NCI-H187 (cell line): ENCODE measurements at regions not wholly inside any gene's neighbourhood (a gene's known extent, or its start where the extent isn't known, plus 50 kb on each side); places are given as distances from the start of the nearest gene placed in this dataset.
"Not testable (repeated sequence)": the region's sequence is repeated elsewhere in the genome, so short reads cannot be mapped to it uniquely, and the experiment has no call there.

Source experiments
- DNase-seq, 2 experiments: peaks; one replicate each; lab custom pipeline; 2025; lab: John Stamatoyannopoulos, UW

- no peak for DNase-seq
Measured at GRCh38 chr4:12692815-12693214, 791.3 kb downstream of the RAB28 start.

GRCh38 chr4:12691168-12691567 is 793.0 kb downstream of the RAB28 start:
- no peak for DNase-seq

- no peak for DNase-seq
Measured at GRCh38 chr4:12689457-12689856, 794.7 kb downstream of the RAB28 start.

DNA sequence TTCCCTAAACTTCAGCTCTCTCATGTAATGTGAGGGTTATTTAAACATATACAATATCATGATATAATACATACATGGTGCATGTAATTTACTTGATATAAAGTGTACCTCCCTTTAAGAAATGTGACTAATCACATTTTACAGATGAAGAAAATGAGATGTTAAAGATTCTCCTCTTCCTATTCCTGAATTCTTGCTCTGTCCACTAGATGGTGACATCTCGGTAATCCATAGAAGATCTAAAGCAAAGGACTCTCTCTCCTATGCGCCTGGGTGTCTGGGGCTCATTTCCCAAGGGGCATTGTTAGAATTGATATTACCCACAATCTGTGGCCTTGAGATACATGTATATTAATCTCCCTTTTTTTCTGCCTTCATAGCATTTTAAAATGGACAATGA is 804.9 kb downstream of the RAB28 start:
- no peak for DNase-seq

GRCh38 chr4:12674184-12674583 is 810.0 kb downstream of the RAB28 start:
- no peak for DNase-seq

- DNase-seq: no peak
Measured at GRCh38 chr4:12672303-12672702, 811.8 kb downstream of the RAB28 start.

DNA sequence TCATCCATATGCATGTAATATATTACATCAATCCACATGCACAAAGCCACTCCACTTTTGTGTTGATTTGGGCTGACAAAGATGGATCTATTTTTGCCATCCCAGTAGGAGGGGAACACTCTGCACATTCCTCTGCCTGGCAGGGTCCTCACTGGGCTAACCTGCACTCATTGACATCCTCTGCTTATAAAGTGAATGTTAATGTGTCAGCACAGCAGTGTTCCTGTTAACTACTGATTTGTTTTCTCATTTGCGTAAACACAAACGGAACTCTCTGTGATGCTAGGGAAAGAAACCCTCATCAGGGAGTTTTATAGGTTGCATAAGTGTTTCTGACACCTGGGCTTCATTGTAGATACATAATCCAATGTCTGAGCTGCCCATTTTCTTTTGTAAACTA is 826.0 kb downstream of the RAB28 start:
- DNase-seq: no peak

DNA sequence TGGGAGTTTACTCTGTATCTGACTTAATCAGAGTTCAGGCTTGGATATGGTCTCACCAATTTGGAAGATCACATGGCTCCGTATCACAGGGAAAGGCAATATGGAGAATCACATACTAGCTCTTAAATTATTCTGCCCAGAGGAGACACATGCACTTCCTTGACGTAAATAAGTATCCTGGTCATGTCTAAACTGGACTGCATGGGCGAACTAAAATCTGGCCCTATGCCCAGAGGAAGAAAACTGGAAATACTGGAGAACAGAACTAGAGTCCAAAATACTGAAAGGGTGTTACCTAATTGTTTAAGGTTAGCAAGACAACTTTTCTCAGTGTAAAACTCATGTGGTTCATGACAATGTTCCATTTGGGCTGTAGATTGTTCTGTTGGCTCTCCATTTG is 832.3 kb downstream of the RAB28 start:
- no peak for DNase-seq

DNA sequence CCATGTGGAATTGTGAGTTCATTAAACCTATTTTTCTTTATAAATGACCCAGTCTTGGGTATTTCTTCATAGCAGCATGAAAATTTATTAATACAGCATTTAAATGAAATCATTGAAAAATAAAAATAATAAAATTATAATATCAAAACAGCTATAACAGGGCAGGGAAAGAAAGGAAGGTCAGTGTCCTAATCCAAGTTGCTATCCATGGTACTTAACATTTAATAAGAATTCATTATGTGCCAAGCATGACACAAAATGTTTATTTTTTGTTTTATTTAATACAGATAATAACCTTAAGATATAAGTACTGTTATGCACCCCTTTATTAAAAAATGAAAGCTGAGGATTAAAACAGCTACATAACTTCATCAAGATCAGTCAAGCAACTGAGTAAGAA is 838.4 kb downstream of the RAB28 start:
- no peak for DNase-seq

DNA sequence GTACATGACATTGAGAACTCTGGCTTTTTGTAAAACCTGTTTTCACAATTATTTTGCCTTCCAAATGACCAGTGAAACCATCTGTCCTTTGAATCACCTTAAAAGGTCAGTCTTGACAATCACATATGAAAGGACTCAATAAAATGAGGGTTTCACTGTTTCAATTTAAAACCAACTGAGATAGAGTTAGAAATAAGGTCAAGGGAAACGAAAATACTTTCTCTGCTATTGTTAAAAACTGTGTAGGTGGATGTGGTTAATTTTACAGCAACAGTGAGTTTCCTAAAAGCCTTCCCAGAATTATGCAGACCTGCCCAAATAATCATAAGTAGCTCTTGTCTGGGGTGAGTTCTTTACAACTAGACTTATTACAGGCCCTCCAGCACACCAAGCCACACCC is 839.9 kb downstream of the RAB28 start:
- no peak for DNase-seq

DNA sequence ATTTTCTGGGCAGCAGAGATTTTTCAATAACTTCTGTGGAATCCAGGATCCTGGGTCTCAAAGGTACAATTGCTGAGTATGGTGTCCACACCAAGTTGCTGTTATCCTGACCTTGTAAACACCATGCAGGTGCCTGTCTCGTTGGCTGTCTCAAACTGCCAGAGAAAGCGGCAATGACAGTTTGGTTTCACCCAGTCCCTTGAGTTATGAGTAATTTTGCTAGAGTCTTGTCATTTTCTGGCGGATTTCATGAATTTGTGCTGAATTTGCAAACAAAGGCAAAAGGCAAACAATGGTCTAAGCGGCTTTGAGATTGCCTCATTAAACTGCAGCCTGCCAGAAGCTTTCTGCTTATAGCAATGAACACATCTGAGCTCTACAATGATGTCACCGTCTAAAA is 847.9 kb downstream of the RAB28 start:
- no peak for DNase-seq

- DNase-seq: no peak
Measured at GRCh38 chr4:12635629-12636028, 848.5 kb downstream of the RAB28 start.

- DNase-seq: peak; percentile 78 to 79
Measured at GRCh38 chr4:12633053-12633651, 851.0 kb downstream of the RAB28 start.

- no peak for DNase-seq
Measured at GRCh38 chr4:12615822-12616221, 868.3 kb downstream of the RAB28 start.

GRCh38 chr4:12612876-12613275 is 871.3 kb downstream of the RAB28 start:
- DNase-seq: peak in 1 of 2 experiments; percentile 2

DNA sequence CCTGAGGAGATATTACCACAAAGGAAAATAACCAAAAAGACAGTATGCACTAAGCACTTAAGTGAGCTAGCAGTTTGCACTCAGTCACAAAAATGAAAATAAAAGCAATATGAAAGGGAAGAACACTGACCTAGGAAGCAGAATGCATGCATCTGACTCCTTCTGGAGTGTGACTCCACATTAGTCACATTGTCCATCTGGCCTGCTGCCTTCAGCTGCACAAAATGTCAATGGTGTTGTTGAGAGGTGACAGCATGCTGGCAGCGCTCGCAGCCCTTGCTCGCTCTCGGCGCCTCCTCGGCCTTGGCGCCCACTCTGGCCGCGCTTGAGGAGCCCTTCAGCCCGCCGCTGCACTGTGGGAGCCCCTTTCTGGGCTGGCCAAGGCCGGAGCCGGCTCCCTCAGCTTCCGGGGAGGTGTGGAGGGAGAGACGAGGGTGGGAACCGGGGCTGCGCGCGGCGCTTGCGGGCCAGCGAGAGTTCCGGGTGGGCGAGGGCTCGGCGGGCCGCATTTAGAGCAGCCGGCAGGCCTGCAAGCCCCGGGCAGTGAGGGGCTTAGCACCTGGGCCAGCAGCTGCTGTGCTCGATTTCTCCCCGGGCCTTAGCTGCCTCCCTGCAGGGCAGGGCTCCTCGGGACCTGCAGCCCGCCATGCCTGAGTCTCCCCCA is 874.8 kb downstream of the RAB28 start:
- DNase-seq: not testable (repeated sequence)

GRCh38 chr4:12595986-12596385 is 888.2 kb downstream of the RAB28 start:
- no peak for DNase-seq

GRCh38 chr4:12595489-12595888 is 888.7 kb downstream of the RAB28 start:
- DNase-seq: no peak

DNA sequence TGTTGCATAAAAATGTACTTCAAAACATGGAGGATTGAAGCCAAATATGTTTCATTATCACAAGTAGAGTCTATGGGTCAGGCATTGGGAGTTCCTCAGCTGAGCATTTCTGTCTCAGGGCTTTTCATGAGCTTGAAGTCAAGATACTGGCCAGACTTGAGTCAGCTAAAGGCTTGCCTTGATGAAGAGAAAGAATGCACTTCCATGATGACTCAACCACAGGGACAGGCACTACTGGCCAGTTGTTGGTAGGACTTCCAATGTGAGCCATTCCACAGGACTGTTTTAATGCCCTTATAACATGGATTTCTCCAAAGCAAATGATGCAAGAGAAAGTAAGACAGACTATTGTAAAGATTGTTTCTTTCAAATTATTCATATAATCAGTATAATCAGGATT is 895.6 kb downstream of the RAB28 start:
- no peak for DNase-seq

- DNase-seq: no peak
Measured at GRCh38 chr4:12586242-12587006, 897.7 kb downstream of the RAB28 start.

DNA sequence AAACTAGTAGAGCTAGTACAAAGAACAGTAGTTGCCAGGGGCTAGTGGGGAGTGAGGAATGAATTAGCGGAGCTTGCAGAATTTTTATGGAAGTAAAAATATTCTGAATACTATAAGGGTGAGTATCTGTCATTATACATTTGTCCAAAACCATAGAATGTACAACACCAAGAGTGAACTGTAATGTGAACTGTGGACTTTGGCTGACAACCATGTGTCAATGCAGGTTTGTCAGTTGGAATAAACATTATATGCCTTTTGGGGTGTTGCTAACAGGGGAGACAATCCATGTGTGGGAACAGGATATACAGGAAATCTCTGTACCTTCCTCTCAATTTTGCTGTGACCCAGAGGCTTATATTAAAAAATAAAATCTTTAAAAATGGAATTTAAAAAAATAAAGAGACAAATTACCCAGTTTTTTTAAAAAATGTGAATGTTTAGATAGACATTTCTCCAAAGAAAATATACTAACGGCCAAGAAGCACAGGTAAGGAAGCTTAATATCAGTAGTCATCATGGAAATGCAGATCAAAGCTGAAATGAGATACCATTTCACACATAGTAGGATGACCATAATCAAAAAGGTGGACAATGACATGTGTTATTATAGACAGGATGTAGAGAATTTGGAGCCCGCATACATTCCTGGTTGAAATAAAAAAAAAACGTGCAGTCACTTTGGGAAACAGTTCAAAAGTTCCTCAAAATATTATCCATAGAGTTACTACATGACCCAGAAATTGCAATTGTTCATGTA is 899.8 kb downstream of the RAB28 start:
- DNase-seq: no peak

GRCh38 chr4:12583275-12583674 is 900.9 kb downstream of the RAB28 start:
- DNase-seq: no peak

DNA sequence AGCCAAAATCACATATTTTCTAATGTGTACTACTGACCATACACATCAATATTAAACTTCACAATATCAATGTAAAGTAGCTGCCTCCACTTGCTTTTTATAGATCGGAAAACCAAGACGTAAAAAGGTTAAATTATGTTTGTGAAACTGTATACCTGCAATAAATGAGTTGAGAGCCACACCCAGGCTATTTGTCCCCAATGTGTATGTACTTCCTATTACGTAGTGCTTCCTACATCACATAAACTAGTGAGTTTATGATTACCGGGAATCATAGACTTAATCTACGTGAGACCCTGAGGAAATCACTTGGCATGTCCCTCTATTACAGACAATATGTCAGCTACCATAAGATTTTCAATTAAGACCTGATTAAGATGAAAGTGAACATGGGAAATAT is 903.4 kb downstream of the RAB28 start:
- no peak for DNase-seq
